Stomach smooth muscle (tissue), 2 donors: ENCODE measurements at regions not wholly inside any gene's neighbourhood (a gene's known extent, or its start where the extent isn't known, plus 50 kb on each side); places are given as distances from the start of the nearest gene placed in this dataset.

Experiments used
- H3K27ac ChIP-seq: one replicate; pipeline ENCODE4 v1.7.0; 2013; ENCODE audit warnings: mild to moderate bottlenecking, low read length, inconsistent platforms
- H3K27me3 ChIP-seq, 2 donors: one replicate each; pipeline ENCODE4 v1.7.0; 2013; ENCODE audit warnings: low read length in 2 of 2; ENCODE audit not compliant: insufficient read depth in 2 of 2, control insufficient read depth in 1 of 2
- H3K36me3 ChIP-seq, 2 donors: one replicate each; pipeline ENCODE4 v1.7.0; 2013; ENCODE audit warnings: low read length in 2 of 2; ENCODE audit not compliant: control insufficient read depth in 2 of 2, insufficient read depth in 2 of 2
- H3K4me1 ChIP-seq: one replicate; pipeline ENCODE4 v1.7.0; 2013; ENCODE audit warnings: low read length; ENCODE audit not compliant: control insufficient read depth, insufficient read depth
- H3K4me3 ChIP-seq, 2 donors: one replicate each; pipeline ENCODE4 v1.7.0; 2013; ENCODE audit warnings: low read length in 2 of 2
- H3K9ac ChIP-seq, 2 donors: one replicate each; pipeline ENCODE4 v1.7.0; 2013; ENCODE audit warnings: low read length in 2 of 2, mild to moderate bottlenecking in 1 of 2
- H3K9me3 ChIP-seq, 2 donors: one replicate each; pipeline ENCODE4 v1.7.0; 2013; ENCODE audit warnings: low read length in 2 of 2; ENCODE audit not compliant: control insufficient read depth in 2 of 2
- donor health status: healthy.
- donor health status: Pancreatic carcinoma.

DNA sequence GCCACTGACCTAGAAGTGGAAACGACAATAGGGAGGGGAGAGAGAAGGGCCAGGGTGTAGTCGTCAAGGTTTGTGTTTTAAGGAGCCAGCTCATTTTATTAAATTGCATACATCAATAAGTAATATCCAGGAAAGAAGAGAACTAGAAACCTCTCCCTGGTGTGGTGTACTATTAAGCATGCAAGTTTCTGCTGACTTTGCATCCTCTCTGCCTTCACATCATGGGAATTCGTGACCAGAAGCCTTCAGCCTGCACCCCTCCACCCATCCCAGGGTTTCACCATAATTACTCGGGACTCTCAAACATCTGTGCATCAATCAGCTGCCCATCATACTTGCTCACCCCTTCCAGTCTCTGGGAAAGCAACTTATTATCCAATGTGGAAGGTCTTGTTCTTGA, 70.9 kb upstream of the UBE3A start:
- no peak overlapping the region for H3K9ac ChIP-seq
- no peak overlapping the region for H3K27ac ChIP-seq
- no peaks in the 10 kb centered on the region for H3K27me3 ChIP-seq
- H3K4me1 ChIP-seq: peaks cover 11% of the 10 kb centered on the region
- no peaks in the 10 kb centered on the region for H3K9me3 ChIP-seq
- H3K4me3 ChIP-seq: no peak overlapping the region
- H3K36me3 ChIP-seq: no peaks in the 10 kb centered on the region

DNA sequence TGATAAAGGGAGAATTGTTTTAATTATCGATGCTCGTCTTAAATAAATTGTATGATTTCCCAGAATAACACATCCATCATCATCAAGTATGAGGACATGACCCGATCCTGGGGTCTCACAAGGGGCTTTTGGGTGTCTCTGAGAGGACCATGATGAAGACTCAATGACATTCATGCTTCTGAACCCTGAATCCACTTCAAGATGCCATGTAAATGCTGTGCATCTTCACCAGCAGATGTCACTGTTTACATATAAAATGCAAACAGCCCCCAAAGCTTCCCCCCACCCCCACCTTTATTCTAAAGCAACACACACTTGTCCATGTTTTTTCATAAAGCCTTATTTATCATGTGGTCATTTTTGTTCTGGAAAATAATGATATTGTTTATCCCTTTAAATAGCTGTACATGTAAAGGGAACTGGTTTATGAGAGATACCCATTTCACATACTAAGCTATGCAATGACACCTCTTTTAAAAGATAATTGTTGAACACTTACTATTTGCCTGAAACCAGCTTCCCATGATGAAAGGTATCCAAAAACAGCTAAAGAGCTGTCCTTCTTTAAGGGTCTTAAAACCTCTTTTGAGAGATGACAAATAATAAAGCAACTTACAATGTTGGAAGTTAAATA, 69.7 kb upstream of the UBE3A start:
- H3K36me3 ChIP-seq: no peaks in the 10 kb centered on the region
- H3K9ac ChIP-seq: no peak overlapping the region
- H3K4me3 ChIP-seq: no peak overlapping the region
- peaks cover 11% of the 10 kb centered on the region for H3K4me1 ChIP-seq
- H3K27me3 ChIP-seq: no peaks in the 10 kb centered on the region
- H3K9me3 ChIP-seq: no peaks in the 10 kb centered on the region
- H3K27ac ChIP-seq: no peak overlapping the region

DNA sequence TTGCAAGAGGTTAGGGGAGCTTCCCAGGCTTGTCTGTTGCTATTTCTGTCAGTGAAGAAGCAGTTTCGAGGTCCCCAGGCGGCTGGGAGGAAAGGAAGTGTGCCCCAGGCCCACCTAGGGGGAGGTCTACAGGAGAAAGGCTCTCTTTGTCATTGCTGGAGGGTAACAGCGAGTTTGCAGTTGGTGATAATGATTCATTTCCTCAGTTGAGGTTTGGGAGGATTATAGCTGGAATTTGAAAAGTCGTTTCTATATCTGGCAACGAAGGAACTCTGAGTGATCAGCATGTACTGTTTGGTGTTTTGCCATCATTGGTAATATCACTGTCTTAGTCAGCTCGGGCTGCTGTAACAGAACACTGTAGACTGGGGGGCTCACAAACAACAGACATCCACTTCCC, 65.5 kb upstream of the UBE3A start:
- Histone ChIP-seq H3K27ac (no peak overlapping the region), H3K27me3 (no peaks in the 10 kb centered on the region)

DNA sequence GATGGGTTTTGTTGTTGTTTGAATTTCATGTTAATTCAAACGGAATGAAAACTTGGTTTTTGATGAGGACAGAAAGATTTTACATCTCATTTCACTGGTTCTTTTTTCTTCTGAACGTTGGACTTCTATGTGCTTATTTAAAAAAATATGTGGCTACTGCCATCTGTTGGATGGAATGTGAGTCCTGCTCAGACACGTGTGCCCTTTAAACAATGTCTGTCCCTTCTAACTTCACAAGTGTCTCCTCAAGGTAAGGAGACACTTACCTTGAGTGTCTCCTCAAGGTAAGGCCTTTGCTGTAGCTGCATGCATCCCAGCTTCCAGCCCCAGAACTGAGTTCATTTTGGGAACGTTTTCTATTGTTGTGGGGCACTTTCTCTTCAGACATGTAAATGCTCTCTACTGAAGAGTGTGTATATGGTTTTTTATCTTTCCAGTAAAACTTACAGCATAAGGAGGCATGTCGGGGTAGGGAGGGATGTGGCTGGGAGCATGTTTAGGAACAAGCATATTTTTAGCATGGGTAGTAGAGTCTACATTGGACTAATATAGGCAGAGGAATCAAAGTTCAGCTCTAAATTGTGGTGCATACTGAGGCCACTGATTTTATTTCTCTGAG, 63.1 kb upstream of the UBE3A start:
- H3K9ac ChIP-seq: no peak overlapping the region
- no peaks in the 10 kb centered on the region for H3K4me1 ChIP-seq
- H3K4me3 ChIP-seq: no peak overlapping the region
- no peaks in the 10 kb centered on the region for H3K27me3 ChIP-seq
- H3K27ac ChIP-seq: no peak overlapping the region
- no peaks in the 10 kb centered on the region for H3K9me3 ChIP-seq
- H3K36me3 ChIP-seq: no peaks in the 10 kb centered on the region

More for the DNA sequence above, 65.5 kb upstream of the UBE3A start:
- no peaks in the 10 kb centered on the region for H3K9me3 ChIP-seq
- no peak overlapping the region for H3K4me3 ChIP-seq
- H3K36me3 ChIP-seq: no peaks in the 10 kb centered on the region
- H3K4me1 ChIP-seq: peaks cover 3% of the 10 kb centered on the region
- no peak overlapping the region for H3K9ac ChIP-seq

DNA sequence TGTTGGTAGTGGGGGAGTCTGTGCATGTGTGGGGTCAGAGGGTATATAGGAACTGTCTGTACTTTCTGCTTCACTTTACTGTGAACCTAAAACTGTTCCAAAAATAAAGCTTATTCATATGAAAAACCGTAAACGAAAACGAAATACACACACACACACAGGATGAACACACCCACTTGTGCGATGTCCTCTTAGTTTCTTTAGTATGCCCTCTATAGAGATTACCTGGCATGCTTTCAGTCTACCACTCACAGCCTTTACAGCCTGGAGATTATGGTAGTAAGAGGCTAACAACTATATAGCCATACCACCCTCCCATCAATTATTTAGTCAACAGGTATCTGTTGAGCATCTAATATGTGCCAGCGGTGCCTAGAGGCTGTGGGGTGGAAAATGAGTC, 60.0 kb upstream of the UBE3A start:
- no peak overlapping the region for H3K9ac ChIP-seq
- H3K27ac ChIP-seq: no peak overlapping the region
- H3K27me3 ChIP-seq: no peaks in the 10 kb centered on the region
- no peaks in the 10 kb centered on the region for H3K4me1 ChIP-seq
- no peaks in the 10 kb centered on the region for H3K36me3 ChIP-seq
- no peak overlapping the region for H3K4me3 ChIP-seq
- H3K9me3 ChIP-seq: peaks cover 0 to 3% of the 10 kb centered on the region in 2 donors

DNA sequence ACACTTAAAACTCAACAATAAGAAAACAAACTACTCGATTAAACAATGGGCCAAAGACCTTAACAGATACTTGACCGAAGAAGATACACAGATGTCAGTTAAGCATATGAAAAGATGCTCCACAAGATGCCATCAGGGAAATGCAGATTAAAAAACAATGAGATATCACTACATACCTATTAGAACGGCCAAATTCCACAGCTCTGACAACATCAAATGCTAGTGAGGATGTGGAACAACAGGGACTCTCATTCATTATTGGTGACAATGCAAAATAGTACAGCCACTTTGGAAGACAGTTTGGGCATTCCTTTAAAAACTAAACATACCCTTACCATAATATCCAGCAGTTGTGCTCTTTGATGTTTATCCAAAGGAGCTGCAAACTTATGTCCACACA, 59.1 kb upstream of the UBE3A start:
- Histone ChIP-seq H3K27ac (no peak overlapping the region), H3K4me1 (no peaks in the 10 kb centered on the region), H3K36me3 (no peaks in the 10 kb centered on the region), H3K9me3 (peaks cover 0 to 3% of the 10 kb centered on the region in 2 donors), H3K9ac (no peak overlapping the region), H3K27me3 (no peaks in the 10 kb centered on the region), H3K4me3 (no peak overlapping the region)

DNA sequence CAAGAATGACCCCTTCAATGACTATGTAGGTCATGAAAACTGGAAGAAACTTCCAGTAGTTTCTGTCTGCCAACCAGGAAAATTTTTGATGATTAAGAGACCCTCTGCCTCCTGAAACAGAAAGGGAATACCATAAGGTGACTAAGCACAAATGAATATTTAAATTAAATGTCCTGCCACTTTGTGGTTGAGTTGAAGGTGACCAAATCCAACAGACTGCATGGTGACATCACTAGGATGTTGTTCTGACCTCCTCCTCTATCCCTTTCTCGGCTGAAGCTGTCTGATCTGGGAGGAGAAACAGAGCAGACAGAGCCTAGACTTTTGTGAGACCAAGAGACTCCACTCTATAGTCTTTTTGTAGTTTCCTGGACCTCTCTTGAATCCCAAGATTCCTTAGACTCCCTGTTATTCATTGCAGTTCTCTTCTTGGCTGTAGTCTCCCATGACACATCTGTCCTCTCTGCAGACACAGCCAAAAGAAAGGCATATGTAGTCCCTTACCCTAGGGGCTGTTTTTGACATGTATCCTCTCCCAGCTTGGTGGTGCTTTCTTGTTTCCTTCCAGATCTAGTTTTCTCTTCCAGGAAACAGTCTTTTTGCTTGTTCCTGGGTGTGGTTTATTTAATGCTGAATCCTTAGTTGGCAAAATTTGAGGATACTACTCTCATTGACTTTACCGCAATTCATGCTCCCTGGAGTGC, 55.2 kb upstream of the UBE3A start:
- Histone ChIP-seq H3K27ac (no peak overlapping the region), H3K4me1 (no peaks in the 10 kb centered on the region), H3K27me3 (no peaks in the 10 kb centered on the region), H3K36me3 (no peaks in the 10 kb centered on the region), H3K9me3 (peaks cover 4 to 5% of the 10 kb centered on the region in 2 donors), H3K4me3 (no peak overlapping the region), H3K9ac (no peak overlapping the region)

DNA sequence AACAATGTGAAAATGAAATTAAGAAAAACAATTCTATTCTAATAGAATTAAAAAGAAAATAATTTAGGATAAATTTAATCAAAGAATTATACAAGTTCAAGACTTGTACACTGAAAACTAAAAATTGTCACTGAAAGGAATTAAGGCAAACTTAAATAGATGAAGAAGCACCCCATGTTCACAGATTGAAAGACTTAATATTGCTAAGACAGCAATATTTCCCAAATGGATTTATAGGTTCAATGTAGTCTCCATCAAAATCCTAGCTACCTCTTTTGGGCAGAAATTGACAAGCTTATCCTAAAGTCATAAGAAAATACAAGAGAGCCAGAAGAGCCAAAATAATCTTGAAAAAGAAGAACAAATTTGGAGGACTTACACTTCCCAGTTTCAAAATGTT, 53.5 kb upstream of the UBE3A start:
- Histone ChIP-seq H3K4me3 (no peak overlapping the region), H3K4me1 (no peaks in the 10 kb centered on the region), H3K9me3 (peaks cover 4 to 5% of the 10 kb centered on the region in 2 donors), H3K27ac (no peak overlapping the region), H3K9ac (no peak overlapping the region), H3K36me3 (no peaks in the 10 kb centered on the region), H3K27me3 (no peaks in the 10 kb centered on the region)
